Kidney capillary endothelial cell (primary cell): ENCODE measurements at regions not wholly inside any gene's neighbourhood (a gene's known extent, or its start where the extent isn't known, plus 50 kb on each side); places are given as distances from the start of the nearest gene placed in this dataset.
"Not testable (repeated sequence)": the region's sequence is repeated elsewhere in the genome, so short reads cannot be mapped to it uniquely, and the experiment has no call there.

ENCODE experiments used
- DNase-seq: peaks from one replicate; pipeline ENCODE4 v3.0.0-alpha.2; 2018; ENCODE audit warnings: low spot score

GRCh38 chr7:130948822-130949221 lies 214.8 kb upstream of the KLF14 start:
- DNase-seq = no peak

DNA sequence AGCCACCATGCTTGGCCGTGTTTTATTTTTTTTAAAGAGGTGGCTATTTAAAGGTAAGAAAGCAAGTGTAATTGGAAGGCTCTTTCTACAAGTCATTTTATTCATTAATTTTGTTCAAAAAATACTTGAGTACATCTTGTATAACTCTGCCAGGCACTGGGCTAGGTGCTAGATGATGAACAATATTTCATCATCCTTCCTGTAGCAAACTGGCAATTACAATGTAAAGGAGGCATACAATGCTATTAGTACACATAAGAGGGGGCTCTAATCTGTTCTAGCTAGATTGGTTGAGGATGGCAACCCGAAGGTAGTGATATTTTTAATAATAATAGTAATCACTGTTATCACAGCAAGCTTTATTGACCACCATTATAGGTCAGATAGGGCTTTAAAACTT lies 215.5 kb upstream of the KLF14 start:
- DNase-seq = no peak

DNA sequence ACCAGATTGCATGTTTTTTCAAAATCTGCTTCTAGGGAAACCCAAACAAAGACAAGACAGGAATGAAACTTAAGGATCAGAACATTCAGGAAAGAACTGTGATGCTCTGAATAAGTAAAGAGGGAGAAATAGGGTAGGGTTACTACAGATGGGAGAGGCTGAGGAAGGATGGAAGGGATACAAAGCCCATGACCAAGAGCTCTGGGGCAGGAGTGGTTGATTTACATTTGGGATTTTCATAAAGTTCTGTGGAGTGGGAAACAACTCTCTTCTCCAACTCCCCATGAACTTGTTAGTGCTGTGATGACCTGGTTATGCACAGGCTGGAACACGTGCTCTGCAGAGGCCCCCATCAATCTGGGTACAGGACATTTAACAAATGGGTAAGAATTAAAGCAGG lies 216.0 kb upstream of the KLF14 start:
- no peak for DNase-seq

- no peak for DNase-seq
Observed at GRCh38 chr7:130950741-130951140, 216.7 kb upstream of the KLF14 start.

DNA sequence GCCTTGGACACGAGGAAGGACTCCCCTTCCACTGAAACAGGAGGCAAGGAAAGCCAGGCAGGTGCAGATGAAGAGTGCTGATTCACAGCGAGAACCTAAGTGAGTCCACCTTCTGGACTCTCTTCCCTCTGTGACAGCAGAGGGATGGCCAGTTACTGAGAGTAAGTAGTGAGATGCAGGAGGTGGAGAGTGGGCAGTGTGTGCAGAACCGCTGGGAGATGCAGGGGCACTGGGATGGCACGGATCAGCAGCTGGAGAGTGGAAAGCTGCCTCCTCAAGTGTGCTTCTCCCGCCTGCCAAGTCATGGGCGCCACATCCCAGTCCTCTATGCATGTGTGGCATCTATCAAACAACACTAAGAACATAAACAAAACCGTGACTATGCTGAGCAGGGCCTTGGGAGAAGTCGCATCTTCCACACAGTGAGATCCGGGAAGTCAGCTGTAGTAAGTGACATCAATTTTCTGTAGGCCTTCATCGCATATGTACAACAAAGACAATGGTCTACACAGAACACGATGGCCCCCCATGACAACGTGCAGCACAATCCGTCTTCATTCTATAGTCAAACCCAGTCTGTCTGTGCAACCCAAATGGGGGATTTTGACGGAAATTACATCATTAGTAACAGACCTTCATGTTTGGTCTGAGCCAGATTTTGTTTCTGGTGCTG lies 217.4 kb upstream of the KLF14 start:
- no peak for DNase-seq

DNA sequence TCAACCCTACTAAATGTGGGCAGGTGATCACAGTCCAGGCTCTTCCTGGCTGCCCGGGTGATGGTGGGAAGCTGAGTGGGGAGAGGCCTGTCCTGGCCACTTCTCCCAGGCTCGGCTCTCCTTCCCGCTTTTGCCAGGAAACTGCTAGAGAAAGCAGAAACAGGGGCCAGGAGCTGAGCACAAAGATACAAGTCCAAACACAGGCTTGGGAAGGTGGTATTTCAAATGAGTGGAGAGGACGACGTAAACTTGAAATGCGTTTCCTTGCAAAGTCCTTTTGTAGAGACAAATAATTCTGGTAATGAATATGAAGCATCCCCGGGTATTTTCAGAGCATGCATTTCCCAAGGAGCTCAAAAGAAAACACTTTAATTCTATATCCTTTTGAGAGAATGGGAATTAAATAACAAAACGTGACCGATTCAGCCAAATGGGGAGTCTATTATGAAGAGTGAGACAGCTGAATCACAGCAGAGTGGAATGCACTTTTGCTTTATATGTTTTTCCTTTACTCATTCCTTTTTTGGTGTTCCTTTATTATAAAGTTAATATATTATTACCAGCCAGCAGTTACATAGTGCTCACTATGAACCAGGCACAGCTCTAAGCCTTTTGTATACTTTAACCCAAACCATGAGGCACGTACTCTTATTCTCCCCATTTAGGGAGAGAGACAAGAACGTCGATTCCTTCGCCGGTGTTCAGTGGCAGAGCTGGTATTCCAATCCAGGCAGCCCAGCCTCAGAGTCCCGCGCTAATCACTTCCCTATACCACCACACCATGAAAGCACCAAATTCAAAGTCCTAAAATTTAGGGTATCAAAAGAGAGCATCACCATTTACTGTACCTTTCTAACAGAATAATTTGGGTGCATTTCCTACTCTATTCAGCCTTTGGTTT lies 218.2 kb upstream of the KLF14 start:
- no peak for DNase-seq

GRCh38 chr7:130953196-130953595 lies 219.2 kb upstream of the KLF14 start:
- no peak for DNase-seq

DNA sequence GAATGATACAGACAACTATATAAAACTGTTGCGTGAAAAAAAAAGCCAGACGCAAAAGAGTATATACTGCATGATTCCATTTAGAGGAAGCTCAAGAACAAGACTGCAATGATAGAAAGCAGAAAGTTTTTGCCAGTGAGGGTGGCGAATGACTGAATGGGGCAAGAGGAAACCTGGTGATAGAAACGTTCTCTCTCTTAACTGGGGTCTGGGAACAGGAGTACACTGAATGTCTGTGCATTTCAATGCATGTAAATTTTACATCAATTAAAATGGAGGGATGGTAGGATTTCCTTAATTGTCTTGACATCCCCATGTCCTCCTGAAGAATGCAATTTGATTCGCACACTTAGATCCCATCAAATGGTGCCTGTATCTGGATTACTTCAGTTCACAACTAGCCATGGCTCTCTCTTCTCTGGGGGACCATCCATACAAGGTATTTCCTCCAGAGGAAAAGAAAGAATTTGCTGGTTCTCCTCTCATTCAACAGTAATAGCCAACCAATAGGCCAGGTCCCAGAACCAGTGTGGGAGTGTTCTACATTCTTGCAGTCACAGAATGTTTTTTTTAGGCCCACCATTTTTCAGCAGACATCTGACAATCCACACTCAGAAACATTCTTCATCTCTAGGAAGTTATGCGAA lies 221.0 kb upstream of the KLF14 start:
- DNase-seq = no peak

DNA sequence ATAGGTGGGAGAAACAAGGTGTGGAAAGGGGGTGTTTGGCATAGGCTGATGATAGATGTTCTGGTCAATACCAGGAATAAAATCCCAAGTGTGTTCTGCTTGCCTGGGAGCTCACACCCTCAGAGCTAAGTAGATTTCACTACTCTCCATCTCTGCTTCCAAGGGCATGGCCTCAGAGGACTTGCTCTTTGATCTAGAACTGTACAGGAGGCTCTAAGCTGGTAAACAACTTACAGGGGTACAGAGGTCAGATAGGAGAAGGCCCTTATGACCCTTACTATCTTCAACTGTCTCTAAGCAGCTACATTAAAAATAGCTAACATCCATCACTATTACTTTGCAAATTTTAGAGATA lies 221.5 kb upstream of the KLF14 start:
- no peak for DNase-seq

- DNase-seq = no peak
Observed at GRCh38 chr7:130956417-130957136, 222.6 kb upstream of the KLF14 start.

GRCh38 chr7:130957137-130957513 lies 223.1 kb upstream of the KLF14 start:
- DNase-seq = no peak

DNA sequence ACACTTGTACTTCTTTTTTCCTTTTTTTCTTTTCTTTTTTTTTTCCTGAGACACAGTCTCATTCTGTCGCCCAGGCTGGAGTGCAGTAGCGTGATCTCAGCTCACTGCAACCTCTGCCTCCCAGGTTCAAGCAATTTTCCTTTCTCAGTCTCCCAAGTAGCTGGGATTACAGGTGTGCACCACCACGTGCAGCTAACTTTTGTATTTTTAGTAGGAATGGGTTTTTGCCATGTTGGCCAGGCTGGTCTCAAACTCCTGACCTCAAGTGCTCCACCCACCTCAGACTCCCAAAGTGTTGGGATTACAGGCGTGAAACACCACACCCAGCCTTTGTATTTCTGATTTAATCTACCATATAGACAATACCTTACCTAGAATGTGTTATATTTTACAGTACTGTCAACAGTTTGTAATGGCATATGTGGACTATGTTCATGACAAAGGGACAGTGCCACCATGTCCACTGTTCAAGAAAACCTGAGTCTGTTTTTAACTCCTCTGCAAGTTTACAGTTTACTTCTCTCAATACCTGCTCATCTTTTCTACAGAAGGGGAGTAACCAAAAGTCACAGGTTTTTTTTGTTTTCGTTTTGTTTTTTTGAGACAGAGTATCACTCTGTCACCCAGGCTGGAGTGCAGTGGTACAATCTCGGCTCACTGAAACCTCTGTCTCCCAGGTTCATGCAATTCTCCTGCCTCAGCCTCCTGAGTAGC lies 223.9 kb upstream of the KLF14 start:
- DNase-seq = not testable (repeated sequence)

DNA sequence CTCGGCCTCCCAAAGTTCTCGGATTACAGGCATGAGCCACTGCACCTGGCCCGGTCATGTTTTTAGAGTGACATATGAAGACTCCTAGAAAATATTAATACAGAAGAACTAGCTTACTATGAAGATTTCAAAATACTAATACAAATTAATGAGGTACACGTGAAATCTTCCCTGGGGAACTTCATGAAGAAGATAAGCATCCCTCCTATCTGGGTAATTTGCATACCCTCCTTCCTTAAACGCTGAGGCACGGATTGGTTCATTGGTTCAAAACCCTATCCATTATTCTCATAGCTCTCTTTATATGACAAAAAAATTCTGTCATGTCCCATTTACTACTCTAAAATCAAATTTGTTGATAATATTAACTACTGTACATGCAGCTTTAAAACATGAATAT lies 224.8 kb upstream of the KLF14 start:
- DNase-seq = no peak

DNA sequence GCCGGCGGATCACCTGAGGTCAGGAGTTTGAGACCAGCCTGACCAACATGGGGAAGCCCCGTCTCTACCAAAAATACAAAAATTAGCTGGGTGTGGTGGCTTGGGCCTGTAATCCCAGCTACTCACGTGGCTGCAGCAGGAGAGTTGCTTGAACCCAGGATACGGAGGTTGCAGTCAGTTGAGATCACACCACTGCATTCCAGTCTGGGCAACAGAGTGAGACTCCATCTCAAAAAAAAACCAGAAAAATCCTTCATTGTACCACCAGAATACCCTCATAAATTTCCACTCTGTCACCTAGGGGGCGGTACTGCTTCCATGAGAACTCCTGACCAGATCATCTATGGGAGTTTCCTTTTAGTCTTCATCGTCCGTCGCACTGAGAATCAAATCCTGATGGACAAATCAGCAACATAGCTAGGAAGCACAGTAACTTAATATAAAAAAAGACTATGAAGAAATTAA lies 225.8 kb upstream of the KLF14 start:
- DNase-seq = no peak

DNA sequence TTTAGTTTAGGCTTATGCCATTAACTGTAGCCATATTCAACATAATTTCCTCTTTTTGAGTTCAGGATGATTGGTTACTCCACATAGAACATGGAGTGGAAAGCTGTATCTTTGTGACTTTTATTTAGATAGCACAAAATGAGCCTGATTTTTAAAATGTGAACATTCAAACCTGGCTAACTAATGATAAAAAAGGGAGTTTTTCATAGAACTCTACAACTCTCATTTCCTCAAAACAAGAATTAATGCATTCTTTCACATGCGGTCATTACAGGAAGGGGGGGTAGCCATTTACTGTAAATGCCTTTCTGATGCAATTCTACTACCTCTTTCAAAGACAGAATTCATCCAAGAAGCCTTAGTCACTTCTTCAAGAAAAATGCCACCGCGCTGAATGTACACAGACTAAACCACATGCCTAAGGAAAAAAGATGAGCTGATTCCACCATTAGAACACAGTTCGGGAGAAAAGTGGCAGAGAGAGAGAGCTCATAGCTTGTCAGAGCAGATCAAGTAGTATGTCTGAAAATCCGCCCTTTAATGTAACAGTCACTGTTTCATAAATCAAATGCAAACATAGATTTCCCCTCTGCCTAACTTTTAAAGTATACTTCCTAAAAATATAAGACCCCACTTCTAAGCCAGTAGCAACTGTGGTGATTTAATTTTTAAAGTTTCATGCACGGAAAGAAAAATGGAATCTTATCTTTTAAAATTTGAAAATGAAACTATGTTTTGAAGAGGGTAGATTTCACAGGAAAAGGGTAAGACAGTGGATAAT lies 226.4 kb upstream of the KLF14 start:
- peak; percentile 78 for DNase-seq

- DNase-seq = no peak
Observed at GRCh38 chr7:130961128-130961601, 227.2 kb upstream of the KLF14 start.

DNA sequence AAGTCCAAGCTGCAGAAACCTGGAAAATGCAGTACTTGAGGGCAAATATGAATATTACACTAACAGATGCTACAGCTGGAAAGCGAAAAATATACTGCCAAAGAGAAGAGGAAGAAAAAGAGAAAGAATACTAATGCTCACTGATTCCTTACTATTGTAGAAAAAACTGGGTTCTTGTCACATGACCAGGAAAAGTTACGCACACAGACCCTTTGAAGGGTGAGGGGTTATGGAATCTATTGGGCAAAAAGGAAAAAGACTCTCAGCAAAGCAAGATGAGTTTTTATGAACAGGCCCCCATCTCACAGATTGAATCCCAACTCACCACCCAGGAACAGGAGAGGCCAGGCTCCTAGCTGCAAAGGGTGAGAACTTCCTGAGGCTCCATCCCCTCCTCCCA lies 228.1 kb upstream of the KLF14 start:
- no peak for DNase-seq

GRCh38 chr7:130963339-130963738 lies 229.3 kb upstream of the KLF14 start:
- DNase-seq = peak; percentile 55

GRCh38 chr7:130965515-130965914 lies 231.5 kb upstream of the KLF14 start:
- no peak for DNase-seq

- no peak for DNase-seq
Observed at GRCh38 chr7:130966246-130967009, 232.4 kb upstream of the KLF14 start.
